Choroid plexus epithelial cell (primary cell): ENCODE measurements at regions not wholly inside any gene's neighbourhood (a gene's known extent, or its start where the extent isn't known, plus 50 kb on each side); places are given as distances from the start of the nearest gene placed in this dataset.

Experiments used
- DNase-seq: peaks from one replicate; pipeline ENCODE4 v3.0.0-alpha.2; 2010; ENCODE audit warnings: low read depth
- H3K4me3 ChIP-seq: 2 replicates; pipeline ENCODE4 v1.5.1; 2011; ENCODE audit warnings: low read depth, mild to moderate bottlenecking, control low read depth, low read length, moderate library complexity
- TF ChIP-seq, protein P1 (sequence below): conservative IDR thresholded peaks from 2 replicates; pipeline ENCODE4 v1.5.1; 2011; ENCODE audit warnings: low read depth, mild to moderate bottlenecking, control low read depth, inconsistent platforms, low read length, moderate library complexity

DNA sequence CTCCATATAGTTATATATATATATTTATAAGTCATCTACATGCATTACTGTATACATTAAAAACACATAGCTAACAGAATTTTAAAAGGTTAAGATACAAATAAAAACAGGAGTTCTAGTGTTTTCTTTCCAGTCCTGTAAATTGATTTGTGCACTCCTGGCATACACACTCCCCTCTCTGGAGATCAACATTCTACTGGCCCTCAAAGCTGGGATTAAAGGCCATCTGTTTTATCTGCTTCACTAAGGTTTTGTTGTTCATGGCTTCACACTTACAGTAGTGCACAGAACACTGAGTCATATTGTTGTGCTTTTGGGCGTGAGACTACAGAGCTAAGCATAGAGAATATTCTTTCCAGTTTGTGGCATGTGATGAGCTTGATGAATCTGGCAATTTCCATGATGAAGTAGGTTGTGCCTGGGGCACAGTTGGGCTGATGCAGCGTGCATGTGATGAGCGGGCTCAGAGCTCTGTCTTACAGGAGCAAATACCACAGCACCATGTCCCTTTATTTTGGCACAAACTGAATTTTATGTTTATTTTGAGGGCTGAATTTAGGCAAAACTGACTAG lies 98.2 kb downstream of the TAF11L14 start:
- no peak for DNase-seq
- no peak overlapping the region for H3K4me3 ChIP-seq
- TF ChIP-seq, protein P1, sequence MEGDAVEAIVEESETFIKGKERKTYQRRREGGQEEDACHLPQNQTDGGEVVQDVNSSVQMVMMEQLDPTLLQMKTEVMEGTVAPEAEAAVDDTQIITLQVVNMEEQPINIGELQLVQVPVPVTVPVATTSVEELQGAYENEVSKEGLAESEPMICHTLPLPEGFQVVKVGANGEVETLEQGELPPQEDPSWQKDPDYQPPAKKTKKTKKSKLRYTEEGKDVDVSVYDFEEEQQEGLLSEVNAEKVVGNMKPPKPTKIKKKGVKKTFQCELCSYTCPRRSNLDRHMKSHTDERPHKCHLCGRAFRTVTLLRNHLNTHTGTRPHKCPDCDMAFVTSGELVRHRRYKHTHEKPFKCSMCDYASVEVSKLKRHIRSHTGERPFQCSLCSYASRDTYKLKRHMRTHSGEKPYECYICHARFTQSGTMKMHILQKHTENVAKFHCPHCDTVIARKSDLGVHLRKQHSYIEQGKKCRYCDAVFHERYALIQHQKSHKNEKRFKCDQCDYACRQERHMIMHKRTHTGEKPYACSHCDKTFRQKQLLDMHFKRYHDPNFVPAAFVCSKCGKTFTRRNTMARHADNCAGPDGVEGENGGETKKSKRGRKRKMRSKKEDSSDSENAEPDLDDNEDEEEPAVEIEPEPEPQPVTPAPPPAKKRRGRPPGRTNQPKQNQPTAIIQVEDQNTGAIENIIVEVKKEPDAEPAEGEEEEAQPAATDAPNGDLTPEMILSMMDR: no peak

DNA sequence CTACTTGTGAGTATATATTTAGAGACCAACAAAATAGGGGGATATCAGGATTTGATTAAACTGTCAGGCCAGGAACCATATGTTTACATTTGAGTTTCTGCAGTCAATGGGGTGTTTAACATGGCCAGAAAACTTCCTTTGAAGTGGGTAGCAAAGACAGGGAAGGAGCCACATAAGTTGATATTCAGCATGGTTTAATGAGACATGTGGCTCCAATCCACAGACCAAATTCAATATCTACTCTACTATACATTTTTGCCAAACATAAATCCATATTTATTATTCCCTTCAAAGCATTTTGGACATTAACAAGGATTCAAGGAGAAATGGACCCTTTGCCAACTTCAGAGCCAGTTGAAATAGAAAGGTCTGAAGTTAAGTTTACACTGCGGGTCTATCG lies 99.8 kb downstream of the TAF11L14 start:
- TF ChIP-seq, protein P1: no peak
- no peak overlapping the region for H3K4me3 ChIP-seq
- no peak for DNase-seq

DNA sequence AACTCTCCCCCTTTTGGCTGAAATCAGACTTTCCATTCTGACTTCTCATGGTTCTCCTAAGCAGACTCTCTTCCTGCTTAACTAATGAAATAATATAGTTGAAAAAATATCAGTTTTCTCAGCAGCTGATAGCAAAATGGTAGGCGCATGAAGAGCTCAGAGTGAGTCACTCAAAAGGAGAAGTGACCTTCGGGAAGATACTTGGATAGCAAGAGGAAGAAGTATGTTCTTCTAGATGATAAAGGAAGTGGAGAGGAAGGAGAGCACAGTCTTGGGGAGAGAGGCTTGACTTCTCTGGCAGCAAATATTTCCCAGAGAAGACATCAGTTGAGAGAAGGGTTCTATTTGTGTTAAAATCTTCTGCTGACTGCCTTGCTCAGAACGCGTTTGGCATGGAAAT lies 101.5 kb downstream of the TAF11L14 start:
- DNase-seq: no peak
- no peak overlapping the region for H3K4me3 ChIP-seq
- TF ChIP-seq, protein P1: no peak

DNA sequence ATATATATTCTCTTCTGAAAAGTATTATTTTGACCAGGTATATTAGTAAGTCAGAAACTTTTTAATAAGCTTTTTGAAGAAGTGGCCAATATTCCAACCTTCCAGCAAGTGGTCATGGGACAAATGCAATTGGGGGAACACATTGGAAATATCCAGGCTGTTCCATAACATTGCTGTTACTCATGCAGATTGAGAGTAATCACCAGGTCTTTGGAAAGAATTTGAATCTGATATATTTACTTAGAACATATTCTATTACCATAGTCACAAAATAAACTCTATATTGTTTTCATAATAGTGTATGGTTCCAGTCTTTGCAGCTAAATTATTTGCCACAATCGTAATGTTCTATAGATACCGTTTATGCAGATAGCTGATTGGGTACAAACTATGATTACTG lies 102.8 kb downstream of the TAF11L14 start:
- H3K4me3 ChIP-seq: no peak overlapping the region
- TF ChIP-seq, protein P1: no peak
- no peak for DNase-seq

DNA sequence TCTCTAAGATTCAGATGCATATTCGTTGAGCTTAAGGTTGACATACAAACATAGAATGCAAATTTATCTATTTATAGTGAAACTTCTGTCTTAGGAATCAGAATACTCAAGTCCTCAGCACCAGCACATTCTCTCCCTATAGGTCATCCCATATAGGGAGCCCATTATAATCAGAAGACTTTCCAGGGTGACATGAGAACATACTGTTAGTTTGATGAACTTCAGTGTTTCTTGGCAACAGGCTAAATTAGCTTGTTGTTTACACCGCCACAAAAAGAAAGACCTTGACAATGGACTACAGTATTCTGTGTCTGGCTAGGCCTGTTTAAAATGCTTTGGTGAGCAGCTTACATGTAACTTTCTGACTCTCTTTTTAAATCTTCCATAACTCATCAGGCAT lies 104.2 kb downstream of the TAF11L14 start:
- no peak for DNase-seq
- TF ChIP-seq, protein P1: no peak
- H3K4me3 ChIP-seq: no peak overlapping the region

DNA sequence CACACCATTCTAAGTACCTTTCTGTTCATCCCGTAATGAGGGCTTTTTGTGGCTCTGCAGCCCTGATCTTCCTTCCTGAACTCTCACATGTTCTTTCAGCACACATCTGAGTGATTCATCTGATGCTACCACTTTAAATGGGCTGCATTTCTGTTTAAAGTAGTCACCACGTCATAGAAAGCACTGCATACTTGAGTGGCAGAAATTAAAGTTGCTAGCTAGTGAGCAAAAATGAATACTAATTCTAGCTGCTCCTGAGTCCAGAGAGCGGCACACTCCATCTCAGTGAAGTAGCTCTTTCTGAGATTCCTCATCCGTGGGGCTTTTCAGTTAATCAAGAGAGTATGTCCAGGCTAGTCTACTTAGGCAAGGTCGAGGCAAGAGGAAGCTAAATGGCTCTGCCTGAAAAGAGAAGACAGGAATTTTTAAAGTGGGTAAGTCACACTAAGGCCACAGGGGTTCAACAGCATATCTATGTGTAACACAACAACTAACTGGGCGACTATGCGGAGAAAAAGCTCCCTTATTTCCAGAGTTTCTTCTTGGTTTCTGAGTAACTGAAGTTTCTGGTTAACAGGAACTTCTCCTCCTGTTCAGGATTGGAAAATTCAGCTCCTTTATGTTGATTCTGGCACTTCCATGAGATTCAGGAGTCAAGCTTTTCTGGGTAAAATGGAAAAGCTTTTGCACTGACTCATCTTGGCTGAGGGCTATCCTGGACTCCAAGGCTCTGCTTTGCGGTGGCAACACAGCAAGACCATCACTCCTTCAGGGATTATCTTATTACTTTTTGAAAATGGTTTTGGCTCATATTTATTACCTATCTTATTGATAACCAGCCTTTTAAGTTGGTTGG lies 109.5 kb downstream of the TAF11L14 start:
- TF ChIP-seq, protein P1: no peak
- peak overlapping the region; percentile 17 for H3K4me3 ChIP-seq
- peak; percentile 70 for DNase-seq

DNA sequence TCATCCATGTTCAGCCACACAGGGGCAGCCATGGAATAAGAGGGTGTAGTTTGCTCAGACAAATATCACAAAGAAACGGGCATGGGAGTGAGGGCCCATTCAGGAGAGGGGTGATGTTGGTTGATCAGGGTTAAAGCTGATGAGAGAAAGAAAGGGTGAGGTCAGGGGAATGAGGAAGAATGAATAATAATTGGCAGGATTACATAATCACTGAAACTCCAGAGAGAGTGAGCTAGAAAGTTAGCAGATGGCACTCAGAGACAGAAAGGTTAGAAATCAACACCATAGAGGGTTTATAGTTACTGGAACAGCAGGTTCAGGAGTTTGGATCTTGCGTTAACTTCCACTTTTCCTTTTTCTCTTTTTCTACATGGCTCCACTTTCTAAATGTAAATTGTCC lies 113.9 kb downstream of the TAF11L14 start:
- H3K4me3 ChIP-seq: no peak overlapping the region
- TF ChIP-seq, protein P1: no peak
- DNase-seq: no peak
